ENCODE measurements at regions not wholly inside any gene's neighbourhood (a gene's known extent, or its start where the extent isn't known, plus 50 kb on each side); places are given as distances from the start of the nearest gene placed in this dataset.

DNA sequence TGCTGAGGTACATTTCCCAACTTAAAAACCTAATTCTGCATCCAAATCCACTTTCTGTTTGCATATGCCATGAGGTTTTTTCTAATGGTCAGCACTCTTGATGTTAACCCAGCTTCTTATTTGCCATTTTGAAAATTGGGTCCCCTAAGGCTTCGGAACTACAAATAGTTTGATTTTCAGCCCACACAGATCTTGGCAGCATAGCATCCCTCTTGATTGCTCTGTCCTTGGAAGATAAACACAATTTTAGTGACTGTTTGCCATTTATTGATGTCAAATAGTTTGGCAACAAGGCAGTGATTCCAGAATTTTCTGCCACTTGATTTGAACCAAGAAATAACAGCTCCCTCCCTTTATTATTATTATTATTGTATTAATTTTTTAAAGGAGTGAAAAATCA lies 696.9 kb downstream of the RAB28 start:
- intact Hi-C loops (cut with DNase I), result no loop called here
- DNase-seq, result no peak
- H3K27me3 ChIP-seq, result no peaks in the 10 kb centered on the region
- H3K9me3 ChIP-seq (replicated peaks in 1 of 3), result no peaks in the 10 kb centered on the region
- H3K36me3 ChIP-seq (replicated peaks in 1 of 2), result no peaks in the 10 kb centered on the region
- H3K4me3 ChIP-seq, result no peak overlapping the region
- TF ChIP-seq, protein P1, sequence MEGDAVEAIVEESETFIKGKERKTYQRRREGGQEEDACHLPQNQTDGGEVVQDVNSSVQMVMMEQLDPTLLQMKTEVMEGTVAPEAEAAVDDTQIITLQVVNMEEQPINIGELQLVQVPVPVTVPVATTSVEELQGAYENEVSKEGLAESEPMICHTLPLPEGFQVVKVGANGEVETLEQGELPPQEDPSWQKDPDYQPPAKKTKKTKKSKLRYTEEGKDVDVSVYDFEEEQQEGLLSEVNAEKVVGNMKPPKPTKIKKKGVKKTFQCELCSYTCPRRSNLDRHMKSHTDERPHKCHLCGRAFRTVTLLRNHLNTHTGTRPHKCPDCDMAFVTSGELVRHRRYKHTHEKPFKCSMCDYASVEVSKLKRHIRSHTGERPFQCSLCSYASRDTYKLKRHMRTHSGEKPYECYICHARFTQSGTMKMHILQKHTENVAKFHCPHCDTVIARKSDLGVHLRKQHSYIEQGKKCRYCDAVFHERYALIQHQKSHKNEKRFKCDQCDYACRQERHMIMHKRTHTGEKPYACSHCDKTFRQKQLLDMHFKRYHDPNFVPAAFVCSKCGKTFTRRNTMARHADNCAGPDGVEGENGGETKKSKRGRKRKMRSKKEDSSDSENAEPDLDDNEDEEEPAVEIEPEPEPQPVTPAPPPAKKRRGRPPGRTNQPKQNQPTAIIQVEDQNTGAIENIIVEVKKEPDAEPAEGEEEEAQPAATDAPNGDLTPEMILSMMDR (IDR thresholded peaks at IDR 0.05), result no peak
- no peak for TF ChIP-seq POLR2A (IDR thresholded peaks at IDR 0.05)
- WGBS, 4 donors, result 38 to 61% (median 48%) methylated on average over 1 of the region's 1 CpG
- no peak overlapping the region for H3K27ac ChIP-seq
- no peaks in the 10 kb centered on the region for H3K4me1 ChIP-seq (replicated peaks in 1 of 2)

DNA sequence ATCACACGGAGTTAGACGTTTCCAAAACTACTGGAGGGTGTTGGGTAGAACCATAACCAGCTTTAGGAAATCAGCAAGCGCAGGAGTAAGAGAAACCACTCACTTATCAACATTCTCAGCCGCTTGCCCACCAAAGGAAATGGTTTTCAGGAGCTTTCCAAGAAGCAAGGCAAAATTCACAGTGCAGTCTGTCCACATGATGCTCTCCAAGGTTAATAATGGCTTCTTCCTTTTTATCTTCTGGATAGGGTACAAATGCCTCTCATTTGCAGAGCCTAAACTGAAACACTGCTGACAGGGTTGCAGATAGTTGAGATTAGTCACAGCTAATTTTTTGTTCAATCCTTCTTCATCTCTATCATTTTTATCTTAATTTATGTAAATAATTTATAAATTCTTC lies 705.4 kb downstream of the RAB28 start:
- no peaks in the 10 kb centered on the region for H3K36me3 ChIP-seq (replicated peaks in 1 of 2)
- no peak for DNase-seq
- no peaks in the 10 kb centered on the region for H3K27me3 ChIP-seq
- no peak overlapping the region for H3K27ac ChIP-seq
- intact Hi-C loops (cut with DNase I), result no loop called here
- no peaks in the 10 kb centered on the region for H3K4me1 ChIP-seq (replicated peaks in 1 of 2)
- no peaks in the 10 kb centered on the region for H3K9me3 ChIP-seq (replicated peaks in 1 of 3)
- WGBS, 4 donors, result 64 to 80% (median 76%) methylated on average over 4 of the region's 4 CpGs
- TF ChIP-seq, protein P1 (IDR thresholded peaks at IDR 0.05), result no peak
- TF ChIP-seq POLR2A (IDR thresholded peaks at IDR 0.05), result no peak
- H3K4me3 ChIP-seq, result no peak overlapping the region

DNA sequence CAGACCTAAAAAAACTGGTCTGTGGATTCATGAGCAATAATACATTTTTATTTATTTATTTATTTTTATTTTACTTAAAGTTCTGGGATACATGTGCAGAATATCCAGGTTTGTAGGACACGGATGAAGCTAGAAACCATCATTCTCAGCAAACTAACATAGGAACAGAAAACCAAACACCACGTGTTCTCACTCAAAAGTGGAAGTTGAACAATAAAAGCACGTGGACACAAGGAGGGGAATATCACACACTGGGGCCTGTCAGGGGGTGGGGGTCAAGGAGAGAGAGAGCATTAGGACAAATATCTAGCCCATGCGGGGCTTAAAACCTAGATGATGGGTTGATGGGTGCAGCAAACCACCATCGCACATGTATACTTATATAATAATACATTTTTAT lies 705.9 kb downstream of the RAB28 start:
- no peak overlapping the region for H3K27ac ChIP-seq
- DNase-seq, result no peak
- WGBS, 4 donors, result 80 to 86% (median 84%) methylated on average over 5 of the region's 5 CpGs
- intact Hi-C loops (cut with DNase I), result no loop called here
- TF ChIP-seq POLR2A (IDR thresholded peaks at IDR 0.05), result no peak
- TF ChIP-seq, protein P1 (IDR thresholded peaks at IDR 0.05), result no peak
- no peaks in the 10 kb centered on the region for H3K27me3 ChIP-seq
- H3K9me3 ChIP-seq (replicated peaks in 1 of 3), result no peaks in the 10 kb centered on the region
- H3K4me3 ChIP-seq, result no peak overlapping the region
- no peaks in the 10 kb centered on the region for H3K4me1 ChIP-seq (replicated peaks in 1 of 2)
- no peaks in the 10 kb centered on the region for H3K36me3 ChIP-seq (replicated peaks in 1 of 2)

DNA sequence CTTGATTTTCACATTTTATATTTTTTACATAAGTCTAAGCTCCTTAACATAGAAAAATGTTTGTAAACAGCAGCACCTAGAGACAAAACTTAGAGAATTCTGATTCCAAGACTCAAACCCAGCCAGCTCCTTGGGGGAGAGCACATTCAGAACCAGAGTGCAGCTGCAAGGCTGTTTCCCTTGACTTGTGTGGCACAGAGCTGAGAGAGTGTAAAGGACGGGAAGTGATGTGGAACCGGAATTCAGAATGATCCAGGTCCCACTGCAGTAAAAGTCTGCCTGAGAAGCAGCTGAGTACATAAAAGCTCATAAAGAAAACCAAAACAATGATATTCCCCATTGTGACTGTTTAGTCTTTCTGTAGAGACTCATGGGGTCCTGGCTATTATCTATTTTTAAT lies 713.8 kb downstream of the RAB28 start:
- Histone ChIP-seq H3K4me1 (replicated peaks in 1 of 2) (no peaks in the 10 kb centered on the region), H3K27me3 (no peaks in the 10 kb centered on the region), H3K27ac (no peak overlapping the region), H3K4me3 (no peak overlapping the region), H3K36me3 (replicated peaks in 1 of 2) (no peaks in the 10 kb centered on the region), H3K9me3 (replicated peaks in 1 of 3) (no peaks in the 10 kb centered on the region)
- intact Hi-C loops (cut with DNase I), result no loop called here
- TF ChIP-seq POLR2A (IDR thresholded peaks at IDR 0.05), result no peak
- TF ChIP-seq, protein P1 (IDR thresholded peaks at IDR 0.05), result no peak
- WGBS, 4 donors, result 26 to 37% (median 32%) methylated on average over 2 of the region's 2 CpGs
- DNase-seq, result no peak
